ENCODE measurements at regions not wholly inside any gene's neighbourhood (a gene's known extent, or its start where the extent isn't known, plus 50 kb on each side); places are given as distances from the start of the nearest gene placed in this dataset.

- TF ChIP-seq CTCF (conservative IDR thresholded peaks at IDR 0.05 in 1 of 2, IDR thresholded peaks at IDR 0.05 in 1 of 2; ENCODE audit: low read depth in 1 of 2, low read length in 2 of 2) (no peak), EZH2 (IDR thresholded peaks at IDR 0.05; ENCODE audit: low read length, missing control alignments) (no peak)
These were observed 289.7 kb upstream of the TMEM161B start for GRCh38 chr5:88558366-88558765.

All from fibroblast of lung (primary cell).